NCI-H446 (cell line): ENCODE measurements at regions not wholly inside any gene's neighbourhood (a gene's known extent, or its start where the extent isn't known, plus 50 kb on each side); places are given as distances from the start of the nearest gene placed in this dataset.

Source experiments
- DNase-seq, 2 experiments: peaks; one replicate each; lab custom pipeline; 2025; lab: John Stamatoyannopoulos, UW

- DNase-seq, result no peak
Observed at GRCh38 chr19:31946491-31946890, 398.9 kb upstream of the ZNF507 start.

GRCh38 chr19:31947436-31948115 is 397.8 kb upstream of the ZNF507 start:
- no peak for DNase-seq

GRCh38 chr19:31952693-31953092 is 392.7 kb upstream of the ZNF507 start:
- no peak for DNase-seq

- DNase-seq, result no peak
Observed at GRCh38 chr19:31955061-31955460, 390.3 kb upstream of the ZNF507 start.

DNA sequence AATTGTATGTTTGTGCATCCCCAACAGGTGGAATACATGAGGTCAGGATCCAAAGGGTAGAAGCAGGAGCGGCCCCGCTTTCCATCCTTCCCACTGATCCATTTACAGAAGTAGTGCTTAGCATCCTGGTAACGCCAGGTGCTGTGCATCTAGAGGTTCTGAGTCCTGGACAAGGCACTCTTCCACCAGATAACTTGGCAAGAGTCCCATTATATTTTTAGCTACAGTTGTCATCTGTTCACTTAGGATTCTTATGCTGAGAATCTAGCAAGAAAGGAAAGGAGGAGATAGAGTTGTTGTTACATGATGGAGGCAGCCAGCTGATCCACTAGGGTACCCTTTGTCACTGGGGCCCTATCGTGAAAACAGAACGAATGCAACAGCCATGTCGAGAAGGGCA is 389.5 kb upstream of the ZNF507 start:
- DNase-seq, result no peak

- DNase-seq, result no peak
Observed at GRCh38 chr19:31956771-31957392, 388.5 kb upstream of the ZNF507 start.

GRCh38 chr19:31957711-31958110 is 387.7 kb upstream of the ZNF507 start:
- DNase-seq, result no peak

GRCh38 chr19:31959527-31960018 is 385.8 kb upstream of the ZNF507 start:
- DNase-seq, result no peak

GRCh38 chr19:31960474-31960873 is 384.9 kb upstream of the ZNF507 start:
- no peak for DNase-seq

DNA sequence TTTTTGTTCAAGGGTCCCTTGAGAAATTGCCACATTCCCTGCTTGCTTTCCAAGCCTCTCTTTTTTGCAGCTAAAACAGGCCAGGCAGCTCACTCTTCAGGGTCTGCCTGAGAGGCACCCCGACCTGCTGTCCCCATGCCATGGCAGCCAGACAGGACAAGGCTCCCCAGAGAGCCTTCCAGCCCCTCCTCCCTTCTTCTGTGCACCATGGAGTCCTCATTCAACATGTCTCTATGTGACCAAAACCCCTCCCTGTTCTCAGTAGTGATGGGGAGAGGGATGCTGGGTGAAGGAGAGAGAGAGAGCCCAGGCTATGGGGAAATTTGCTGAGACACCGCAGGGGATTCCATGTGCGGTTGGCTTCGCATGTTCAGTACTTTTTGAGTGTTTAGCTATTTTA is 384.2 kb upstream of the ZNF507 start:
- no peak for DNase-seq

DNA sequence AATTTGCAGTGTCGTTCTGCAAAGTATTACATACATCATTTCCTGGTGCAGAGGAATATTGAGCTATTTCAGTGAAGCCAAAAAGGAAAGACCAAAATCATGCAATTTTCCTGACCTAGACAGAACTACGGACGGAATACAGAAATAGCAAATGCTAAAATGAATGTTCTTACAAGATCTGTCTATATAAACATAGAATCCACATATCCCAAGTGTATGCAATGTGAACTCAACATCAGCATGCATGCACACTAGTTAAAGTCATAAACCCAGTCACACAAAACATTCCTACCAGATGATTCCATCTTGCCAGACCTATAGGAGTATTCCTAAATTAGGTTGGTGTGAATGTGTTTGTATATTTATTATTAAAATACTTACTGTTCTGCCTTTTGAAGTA is 383.7 kb upstream of the ZNF507 start:
- DNase-seq, result no peak

GRCh38 chr19:31962561-31962996 is 382.8 kb upstream of the ZNF507 start:
- no peak for DNase-seq

DNA sequence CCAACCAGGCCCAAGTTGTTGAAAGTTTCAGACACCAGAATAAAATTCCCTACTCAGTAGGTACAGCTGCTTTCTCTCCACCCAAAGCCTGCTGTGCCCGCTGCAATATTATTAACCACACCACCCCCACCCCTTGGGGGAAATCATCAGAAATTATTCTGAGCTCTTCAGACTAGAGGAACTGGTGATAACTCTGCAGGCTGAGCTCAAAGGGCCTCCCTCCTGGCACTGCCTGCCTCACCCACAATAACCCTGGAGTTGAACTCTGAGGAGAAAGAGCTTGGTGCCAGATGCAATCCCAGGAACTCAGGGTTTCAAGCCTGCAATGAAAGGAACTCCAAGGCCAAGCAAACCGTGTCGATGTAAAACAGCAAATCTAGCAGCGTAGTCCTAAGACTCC is 381.7 kb upstream of the ZNF507 start:
- DNase-seq, result no peak

- DNase-seq, result no peak
Observed at GRCh38 chr19:31969016-31969415, 376.4 kb upstream of the ZNF507 start.

DNA sequence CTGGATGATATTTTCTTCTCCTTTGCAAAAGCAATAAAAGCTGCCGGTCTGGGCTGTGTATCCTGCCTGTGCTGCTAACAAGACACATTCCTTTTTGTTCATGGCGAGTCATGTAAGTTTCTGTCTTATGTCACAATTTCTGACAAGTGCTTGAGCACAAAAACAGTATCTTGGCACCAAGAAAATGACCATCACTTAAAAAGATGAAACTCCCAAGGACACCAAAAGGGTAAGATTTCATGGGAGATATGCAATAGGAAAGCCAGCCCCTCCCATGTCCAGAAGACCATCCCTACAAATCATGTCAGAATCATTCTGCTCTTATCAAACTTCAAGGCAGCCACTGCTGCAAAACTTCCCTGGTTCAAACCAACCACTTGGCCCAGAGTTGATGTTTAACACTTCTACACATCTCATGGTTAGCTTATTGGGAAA is 375.4 kb upstream of the ZNF507 start:
- no peak for DNase-seq

- DNase-seq, result no peak
Observed at GRCh38 chr19:31974290-31974689, 371.1 kb upstream of the ZNF507 start.

GRCh38 chr19:31974941-31975340 is 370.5 kb upstream of the ZNF507 start:
- no peak for DNase-seq

DNA sequence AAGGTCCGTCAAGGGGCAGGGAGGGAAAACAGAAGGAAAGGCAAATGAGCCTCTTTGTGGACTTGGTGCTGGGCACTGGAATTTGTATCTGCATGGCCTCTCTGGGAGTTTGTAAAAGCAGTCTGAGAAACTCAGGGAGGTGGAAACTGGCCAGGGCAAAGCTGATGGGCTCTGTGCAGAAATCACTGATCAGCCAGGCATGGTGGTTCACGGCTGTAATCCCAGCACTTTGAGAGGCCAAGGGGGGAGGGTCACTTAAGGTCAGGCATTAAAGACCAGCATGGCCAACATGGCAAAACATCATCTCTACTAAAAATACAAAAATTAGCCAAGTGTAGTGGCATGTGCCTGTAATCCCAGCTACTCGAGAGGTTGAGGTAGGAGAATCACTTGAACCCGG is 369.9 kb upstream of the ZNF507 start:
- DNase-seq, result no peak

DNA sequence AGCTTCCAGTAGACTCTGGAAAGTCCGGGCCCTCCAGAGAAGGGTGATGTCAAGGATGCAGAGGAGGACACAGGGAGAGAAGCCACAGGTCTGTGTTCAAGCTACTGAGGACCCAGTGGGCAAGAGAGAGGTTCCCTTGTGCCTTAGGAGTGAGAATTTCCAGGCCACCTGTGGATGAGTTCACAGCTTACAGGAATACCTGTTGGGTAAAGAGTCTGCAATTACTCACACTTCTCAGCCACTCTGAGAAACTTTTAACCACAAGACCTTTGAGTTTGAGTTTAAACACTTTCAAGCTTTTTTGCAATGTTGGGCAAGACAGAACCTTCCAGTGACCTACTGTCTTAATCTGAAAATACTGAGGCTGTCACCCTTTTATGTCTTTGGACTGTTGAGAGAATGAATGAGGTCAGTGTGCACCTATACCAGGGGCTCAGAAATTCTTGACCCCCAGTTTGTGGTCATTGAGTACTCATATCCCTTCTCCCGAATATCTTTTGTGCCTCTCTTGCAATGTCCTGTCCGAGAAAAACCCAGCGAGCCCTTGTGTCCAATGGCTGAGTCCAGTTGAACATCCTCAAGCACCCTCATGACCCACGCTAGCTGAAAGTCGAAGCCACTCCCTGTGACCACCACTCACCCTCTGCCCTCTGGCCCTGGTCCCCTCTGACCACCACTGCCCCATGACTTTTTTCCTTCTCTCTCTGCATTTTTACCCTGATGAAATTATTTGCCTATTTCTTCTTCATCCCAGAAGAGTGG is 368.5 kb upstream of the ZNF507 start:
- no peak for DNase-seq

GRCh38 chr19:31979362-31979761 is 366.0 kb upstream of the ZNF507 start:
- DNase-seq, result no peak

DNA sequence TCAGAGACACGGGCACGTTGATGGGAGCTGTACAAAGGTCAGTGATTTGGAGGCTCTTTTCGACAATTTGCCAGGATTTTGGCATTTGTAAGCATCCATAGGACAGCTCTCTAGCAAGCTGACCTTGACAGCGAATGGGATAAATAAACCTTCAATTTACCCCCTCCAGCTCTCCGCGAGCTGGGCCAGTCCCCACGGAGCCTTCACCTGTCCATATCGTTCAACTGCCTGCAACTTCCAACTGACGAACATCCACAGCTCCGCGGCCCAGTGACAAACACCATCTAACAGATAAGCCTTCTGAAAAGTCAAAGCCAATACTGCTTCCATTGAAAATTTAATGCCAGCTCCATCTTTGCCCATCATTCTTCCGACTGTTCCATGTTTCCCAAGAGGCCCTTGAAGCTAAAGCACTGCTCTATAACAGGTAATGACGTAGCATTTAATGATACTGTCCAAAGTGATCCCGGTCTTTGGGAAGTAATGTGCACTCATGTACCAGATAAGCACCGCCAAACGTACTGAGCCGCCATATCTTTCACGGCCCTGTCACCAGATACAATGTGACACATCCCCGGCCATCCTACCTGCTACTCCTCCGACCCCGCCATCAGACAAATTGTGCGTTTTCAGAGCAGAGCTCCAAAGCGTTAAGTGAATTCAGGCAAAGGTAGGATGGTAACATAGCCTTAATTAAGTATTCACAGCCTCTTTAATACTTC is 365.3 kb upstream of the ZNF507 start:
- DNase-seq, result no peak

GRCh38 chr19:31980796-31981195 is 364.6 kb upstream of the ZNF507 start:
- no peak for DNase-seq
